SU-DHL-6 (cell line): ENCODE measurements at regions not wholly inside any gene's neighbourhood (a gene's known extent, or its start where the extent isn't known, plus 50 kb on each side); places are given as distances from the start of the nearest gene placed in this dataset.

Experiments
- H2AFZ ChIP-seq: fragments of 200-600 bp; sonication (generic); 2 replicates; pipeline ENCODE4 v1.6.1; 2014; ENCODE audit warnings: low read depth, mild to moderate bottlenecking, moderate library complexity, mixed read lengths, antibody characterized with exemption, low read length; ENCODE audit not compliant: severe bottlenecking
- H3F3A ChIP-seq: fragments of 200-600 bp; shearing (Covaris generic); 2 replicates; pipeline ENCODE4 v1.6.0; 2016; ENCODE audit warnings: antibody characterized with exemption, mild to moderate bottlenecking; ENCODE audit not compliant: insufficient read depth
- H3K27ac ChIP-seq: fragments of 200-600 bp; sonication (generic); 2 replicates; pipeline ENCODE4 v1.5.1; 2016; ENCODE audit warnings: low read depth, mild to moderate bottlenecking, low read length, moderate library complexity, mixed read lengths
- H3K27me3 ChIP-seq: fragments of 200-600 bp; sonication (generic), shearing (Covaris generic); 2 replicates; pipeline ENCODE4 v1.6.0; 2014; ENCODE audit warnings: mild to moderate bottlenecking, low read length
- H3K36me3 ChIP-seq: fragments of 200-600 bp; sonication (generic); 2 replicates; pipeline ENCODE4 v1.6.1; 2014; ENCODE audit warnings: mild to moderate bottlenecking, low read length, mixed read lengths
- H3K4me2 ChIP-seq: fragments of 300-600, 200-600 bp; shearing (Covaris generic), sonication (generic); 2 replicates; pipeline ENCODE4 v1.6.0; 2014; ENCODE audit warnings: low read length, low read depth, mild to moderate bottlenecking; ENCODE audit not compliant: poor library complexity, severe bottlenecking
- H3K4me3 ChIP-seq: fragments of 200-600 bp; sonication (generic); 2 replicates; pipeline ENCODE4 v1.5.1; 2014; ENCODE audit warnings: antibody characterized with exemption, low read length, mild to moderate bottlenecking, mixed read lengths; ENCODE audit not compliant: insufficient read depth, poor library complexity, severe bottlenecking
- H3K79me2 ChIP-seq: fragments of 200-600 bp; sonication (generic); 2 replicates; pipeline ENCODE4 v1.6.1; 2014; ENCODE audit warnings: mild to moderate bottlenecking, low read length, moderate library complexity; ENCODE audit not compliant: insufficient read depth
- H3K9ac ChIP-seq: fragments of 200-600 bp; sonication (generic); 2 replicates; pipeline ENCODE4 v1.7.0; 2014; ENCODE audit warnings: mild to moderate bottlenecking, low read length
- H3K9me2 ChIP-seq: fragments of 200-600 bp; sonication (generic); replicated peaks from 2 replicates; pipeline ENCODE4 v1.6.1; 2014; ENCODE audit warnings: low read length; ENCODE audit not compliant: insufficient read depth
- H3K9me3 ChIP-seq: fragments of 200-600 bp; sonication (generic); 2 replicates; pipeline ENCODE4 v1.6.1; 2014; ENCODE audit warnings: low read length, mixed read lengths; ENCODE audit not compliant: insufficient read depth
- H4K20me1 ChIP-seq: fragments of 200-600 bp; sonication (generic); 2 replicates; pipeline ENCODE4 v1.6.1; 2014; ENCODE audit warnings: low read depth, mild to moderate bottlenecking, antibody characterized with exemption, low read length, moderate library complexity, mixed read lengths
- EZH2phosphoT487 ChIP-seq: fragments of 200-600 bp; sonication (generic), shearing (Covaris generic); conservative IDR thresholded peaks from 2 replicates; pipeline ENCODE4 v1.6.1; 2018; ENCODE audit warnings: mild to moderate bottlenecking, antibody characterized with exemption, low read length, moderate library complexity, mixed read lengths
- TF ChIP-seq, protein P1 (sequence below): fragments of 200-600 bp; sonication (generic); IDR thresholded peaks from one replicate; pipeline ENCODE4 v1.5.1; 2017; ENCODE audit warnings: antibody characterized with exemption, mild to moderate bottlenecking, low read length, moderate library complexity; ENCODE audit not compliant: insufficient read depth, poor library complexity, severe bottlenecking

DNA sequence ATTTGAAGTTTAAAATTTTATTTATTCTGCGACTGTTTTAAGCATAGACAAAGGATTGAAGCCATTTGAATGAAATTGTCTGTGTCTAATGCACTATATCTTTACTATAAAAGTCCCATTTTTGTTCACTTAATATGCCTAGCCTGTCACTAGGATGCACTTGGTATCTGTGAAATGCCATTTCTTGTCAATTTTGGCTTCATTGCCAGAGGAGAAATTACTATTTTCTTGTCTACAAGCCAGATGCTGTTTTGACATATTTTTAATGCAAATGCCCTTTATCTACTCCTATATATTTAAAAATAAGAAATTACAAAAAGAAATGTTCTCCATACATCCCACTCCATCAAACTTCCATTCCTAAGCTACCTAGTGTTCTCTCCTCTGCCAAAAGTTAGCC is 1704.5 kb upstream of the RAG2 start:
- Histone ChIP-seq H3K9me2 (no peaks in the 10 kb centered on the region), H3K4me3 (no peak overlapping the region), H3K79me2 (no peaks in the 10 kb centered on the region), H2AFZ (no peak overlapping the region), H4K20me1 (no peaks in the 10 kb centered on the region), H3K27ac (no peak overlapping the region), H3K27me3 (no peaks in the 10 kb centered on the region), H3K36me3 (no peaks in the 10 kb centered on the region), H3F3A (no peaks in the 10 kb centered on the region), H3K9me3 (no peaks in the 10 kb centered on the region), H3K9ac (no peak overlapping the region), H3K4me2 (no peak overlapping the region)
- no peak for TF ChIP-seq EZH2phosphoT487
- TF ChIP-seq, protein P1, sequence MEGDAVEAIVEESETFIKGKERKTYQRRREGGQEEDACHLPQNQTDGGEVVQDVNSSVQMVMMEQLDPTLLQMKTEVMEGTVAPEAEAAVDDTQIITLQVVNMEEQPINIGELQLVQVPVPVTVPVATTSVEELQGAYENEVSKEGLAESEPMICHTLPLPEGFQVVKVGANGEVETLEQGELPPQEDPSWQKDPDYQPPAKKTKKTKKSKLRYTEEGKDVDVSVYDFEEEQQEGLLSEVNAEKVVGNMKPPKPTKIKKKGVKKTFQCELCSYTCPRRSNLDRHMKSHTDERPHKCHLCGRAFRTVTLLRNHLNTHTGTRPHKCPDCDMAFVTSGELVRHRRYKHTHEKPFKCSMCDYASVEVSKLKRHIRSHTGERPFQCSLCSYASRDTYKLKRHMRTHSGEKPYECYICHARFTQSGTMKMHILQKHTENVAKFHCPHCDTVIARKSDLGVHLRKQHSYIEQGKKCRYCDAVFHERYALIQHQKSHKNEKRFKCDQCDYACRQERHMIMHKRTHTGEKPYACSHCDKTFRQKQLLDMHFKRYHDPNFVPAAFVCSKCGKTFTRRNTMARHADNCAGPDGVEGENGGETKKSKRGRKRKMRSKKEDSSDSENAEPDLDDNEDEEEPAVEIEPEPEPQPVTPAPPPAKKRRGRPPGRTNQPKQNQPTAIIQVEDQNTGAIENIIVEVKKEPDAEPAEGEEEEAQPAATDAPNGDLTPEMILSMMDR, result no peak

- no peak for TF ChIP-seq EZH2phosphoT487
- TF ChIP-seq, protein P1, result no peak
- no peaks in the 10 kb centered on the region for H3F3A ChIP-seq
Observed at GRCh38 chr11:38300570-38300969, 1702.5 kb upstream of the RAG2 start.

GRCh38 chr11:38296211-38296776 is 1698.3 kb upstream of the RAG2 start:
- H2AFZ ChIP-seq, result no peak overlapping the region
- H4K20me1 ChIP-seq, result no peaks in the 10 kb centered on the region
- H3K27ac ChIP-seq, result no peak overlapping the region
- no peaks in the 10 kb centered on the region for H3K9me2 ChIP-seq
- H3K4me2 ChIP-seq, result no peak overlapping the region
- no peaks in the 10 kb centered on the region for H3K27me3 ChIP-seq
- H3K9me3 ChIP-seq, result no peaks in the 10 kb centered on the region
- TF ChIP-seq, protein P1, result no peak
- no peak for TF ChIP-seq EZH2phosphoT487
- H3K9ac ChIP-seq, result no peak overlapping the region
- no peaks in the 10 kb centered on the region for H3F3A ChIP-seq
- no peak overlapping the region for H3K4me3 ChIP-seq
- no peaks in the 10 kb centered on the region for H3K79me2 ChIP-seq
- no peaks in the 10 kb centered on the region for H3K36me3 ChIP-seq

More at GRCh38 chr11:38300570-38300969, 1702.5 kb upstream of the RAG2 start:
- no peaks in the 10 kb centered on the region for H3K9me3 ChIP-seq
- no peak overlapping the region for H3K27ac ChIP-seq
- no peaks in the 10 kb centered on the region for H3K79me2 ChIP-seq
- H3K36me3 ChIP-seq, result no peaks in the 10 kb centered on the region
- H4K20me1 ChIP-seq, result no peaks in the 10 kb centered on the region
- H3K9me2 ChIP-seq, result no peaks in the 10 kb centered on the region
- H3K27me3 ChIP-seq, result no peaks in the 10 kb centered on the region
- H3K9ac ChIP-seq, result no peak overlapping the region
- no peak overlapping the region for H2AFZ ChIP-seq
- H3K4me2 ChIP-seq, result no peak overlapping the region
- no peak overlapping the region for H3K4me3 ChIP-seq
